Chondrocyte (in vitro differentiated cells): ENCODE measurements at regions not wholly inside any gene's neighbourhood (a gene's known extent, or its start where the extent isn't known, plus 50 kb on each side); places are given as distances from the start of the nearest gene placed in this dataset.

Source experiments
- DNase-seq: peaks from one replicate; pipeline ENCODE4 v3.0.0; 2021; ENCODE audit warnings: mixed read lengths, low spot score
- H3K27ac Mint-ChIP-seq: one replicate; pipeline ENCODE4 v1.8.0; 2021; ENCODE audit warnings: mild to moderate bottlenecking, moderate library complexity, mixed read lengths; ENCODE audit not compliant: unreplicated experiment
- H3K27me3 Mint-ChIP-seq: 2 replicates; pipeline ENCODE4 v1.8.0; 2021; ENCODE audit warnings: low read depth, mixed read lengths
- H3K36me3 Mint-ChIP-seq: 2 replicates; pipeline ENCODE4 v1.8.0; 2021; ENCODE audit warnings: low read depth, mixed read lengths
- H3K4me1 Mint-ChIP-seq: 2 replicates; pipeline ENCODE4 v1.8.0; 2021; ENCODE audit warnings: low read depth, mild to moderate bottlenecking, mixed read lengths
- H3K4me3 Mint-ChIP-seq: one replicate; pipeline ENCODE4 v1.8.0; 2021; ENCODE audit warnings: mild to moderate bottlenecking, moderate library complexity, mixed read lengths; ENCODE audit not compliant: unreplicated experiment
- H3K9me3 Mint-ChIP-seq: 2 replicates; pipeline ENCODE4 v1.8.0; 2021; ENCODE audit warnings: low read depth, mixed read lengths
- TF ChIP-seq, protein P1 (sequence below): fragments of 200-600 bp; sonication (generic); IDR thresholded peaks from 2 replicates; pipeline ENCODE4 v1.5.0; 2021; ENCODE audit warnings: antibody characterized with exemption, mild to moderate bottlenecking, moderate library complexity

DNA sequence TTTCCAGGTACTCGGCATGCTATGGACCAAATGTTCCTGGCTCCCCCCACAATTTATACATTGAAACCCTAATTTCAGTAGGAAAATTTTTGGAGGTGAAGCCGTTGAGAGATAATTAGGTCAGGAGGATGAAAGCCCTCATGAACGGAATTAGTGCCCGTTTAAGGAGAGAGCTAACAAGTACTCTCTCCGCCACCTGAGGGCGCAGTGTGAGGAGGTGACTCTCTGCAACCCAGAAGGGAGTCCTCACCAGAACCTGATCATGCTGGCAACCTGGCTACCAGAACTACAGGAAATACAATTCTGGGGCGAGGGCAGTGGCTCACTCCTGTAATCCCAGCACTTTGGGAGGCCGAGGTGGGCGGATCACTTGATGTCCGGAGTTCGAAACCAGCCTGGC is 397.8 kb downstream of the SLITRK5 start:
- no peak overlapping the region for H3K4me3 Mint-ChIP-seq
- no peak for DNase-seq
- peaks cover 3% of the 10 kb centered on the region for H3K9me3 Mint-ChIP-seq
- no peaks in the 10 kb centered on the region for H3K27me3 Mint-ChIP-seq
- no peaks in the 10 kb centered on the region for H3K36me3 Mint-ChIP-seq
- H3K27ac Mint-ChIP-seq, result no peak overlapping the region
- TF ChIP-seq, protein P1, sequence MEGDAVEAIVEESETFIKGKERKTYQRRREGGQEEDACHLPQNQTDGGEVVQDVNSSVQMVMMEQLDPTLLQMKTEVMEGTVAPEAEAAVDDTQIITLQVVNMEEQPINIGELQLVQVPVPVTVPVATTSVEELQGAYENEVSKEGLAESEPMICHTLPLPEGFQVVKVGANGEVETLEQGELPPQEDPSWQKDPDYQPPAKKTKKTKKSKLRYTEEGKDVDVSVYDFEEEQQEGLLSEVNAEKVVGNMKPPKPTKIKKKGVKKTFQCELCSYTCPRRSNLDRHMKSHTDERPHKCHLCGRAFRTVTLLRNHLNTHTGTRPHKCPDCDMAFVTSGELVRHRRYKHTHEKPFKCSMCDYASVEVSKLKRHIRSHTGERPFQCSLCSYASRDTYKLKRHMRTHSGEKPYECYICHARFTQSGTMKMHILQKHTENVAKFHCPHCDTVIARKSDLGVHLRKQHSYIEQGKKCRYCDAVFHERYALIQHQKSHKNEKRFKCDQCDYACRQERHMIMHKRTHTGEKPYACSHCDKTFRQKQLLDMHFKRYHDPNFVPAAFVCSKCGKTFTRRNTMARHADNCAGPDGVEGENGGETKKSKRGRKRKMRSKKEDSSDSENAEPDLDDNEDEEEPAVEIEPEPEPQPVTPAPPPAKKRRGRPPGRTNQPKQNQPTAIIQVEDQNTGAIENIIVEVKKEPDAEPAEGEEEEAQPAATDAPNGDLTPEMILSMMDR, result no peak
- H3K4me1 Mint-ChIP-seq, result peaks cover 16% of the 10 kb centered on the region

DNA sequence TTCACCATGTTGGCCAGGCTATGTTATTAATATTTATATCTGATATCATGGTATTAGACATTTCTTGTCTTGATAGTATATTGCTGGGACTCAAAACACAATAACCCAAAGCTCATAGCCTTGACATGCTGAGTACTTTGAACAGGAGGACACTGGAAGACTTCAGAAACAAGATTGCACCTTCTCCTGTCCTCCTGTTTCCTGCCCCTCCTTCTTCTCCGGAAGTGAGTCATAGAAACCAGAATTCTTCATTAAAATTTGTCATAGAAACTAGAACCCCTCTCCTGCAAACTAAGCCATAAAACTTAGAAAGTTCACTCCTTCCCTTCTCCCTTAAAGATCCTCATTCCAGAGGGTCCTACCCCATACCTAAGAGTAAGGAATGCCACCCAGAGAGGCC is 400.2 kb downstream of the SLITRK5 start:
- Mint-ChIP-seq H3K4me1 (peaks cover 7% of the 10 kb centered on the region), H3K4me3 (no peak overlapping the region), H3K27ac (no peak overlapping the region), H3K27me3 (no peaks in the 10 kb centered on the region), H3K36me3 (no peaks in the 10 kb centered on the region), H3K9me3 (no peaks in the 10 kb centered on the region)
- TF ChIP-seq, protein P1, result no peak
- DNase-seq, result no peak

DNA sequence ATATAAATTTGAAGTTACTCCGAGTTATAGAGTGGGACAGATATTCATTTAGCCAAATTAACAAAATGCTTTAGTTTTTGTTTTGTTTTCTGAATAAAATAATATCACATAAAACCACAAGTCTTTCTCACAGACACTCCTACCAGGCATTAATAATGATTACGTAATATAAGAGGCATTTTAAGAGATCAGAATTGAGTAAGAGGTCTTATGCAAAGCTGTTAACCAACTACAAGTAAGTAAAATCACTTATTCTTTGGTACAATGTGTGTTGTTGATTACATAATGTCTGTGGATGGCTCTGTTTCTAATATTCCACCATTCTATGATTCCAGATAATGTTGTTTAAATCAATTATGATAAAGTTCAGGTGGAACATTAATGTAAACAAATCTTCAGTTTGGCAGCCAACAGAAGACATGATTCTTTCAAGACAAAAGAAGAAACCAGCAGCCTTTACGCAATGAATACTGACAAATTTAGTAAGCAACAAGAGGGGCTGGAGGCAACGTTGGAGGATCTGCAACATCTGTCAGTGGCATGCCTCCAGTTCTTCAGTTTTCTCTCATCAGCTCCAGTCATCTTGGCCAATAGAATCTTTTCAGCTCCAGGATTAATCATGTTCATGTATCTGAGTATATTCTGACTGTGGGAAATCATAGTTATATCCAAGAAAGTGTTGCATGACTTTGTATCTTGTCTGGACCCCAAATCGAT is 403.8 kb downstream of the SLITRK5 start:
- no peak overlapping the region for H3K4me3 Mint-ChIP-seq
- H3K36me3 Mint-ChIP-seq, result no peaks in the 10 kb centered on the region
- TF ChIP-seq, protein P1, result no peak
- no peaks in the 10 kb centered on the region for H3K4me1 Mint-ChIP-seq
- no peak overlapping the region for H3K27ac Mint-ChIP-seq
- H3K27me3 Mint-ChIP-seq, result peaks cover 2% of the 10 kb centered on the region
- no peaks in the 10 kb centered on the region for H3K9me3 Mint-ChIP-seq
- no peak for DNase-seq

DNA sequence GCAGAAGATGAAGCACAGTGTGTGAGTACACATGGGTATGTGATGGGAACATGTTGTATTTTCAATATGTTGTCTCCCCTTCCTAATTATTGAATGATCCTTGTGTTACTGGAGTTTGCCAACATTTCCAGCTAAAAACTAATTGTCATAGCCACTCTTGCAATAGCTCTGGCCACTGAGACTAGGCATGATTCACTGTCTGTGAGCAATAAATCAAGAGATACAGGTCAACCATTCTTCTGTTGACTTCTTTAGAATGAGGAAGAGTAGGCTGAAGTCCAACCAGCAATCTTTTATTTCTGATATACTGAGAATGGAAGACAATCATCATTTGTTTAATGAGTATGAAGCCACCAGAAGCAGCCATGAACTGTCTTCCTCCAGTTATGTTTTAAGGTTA is 413.9 kb downstream of the SLITRK5 start:
- DNase-seq, result no peak
- no peak overlapping the region for H3K4me3 Mint-ChIP-seq
- H3K27me3 Mint-ChIP-seq, result no peaks in the 10 kb centered on the region
- no peaks in the 10 kb centered on the region for H3K9me3 Mint-ChIP-seq
- no peaks in the 10 kb centered on the region for H3K4me1 Mint-ChIP-seq
- TF ChIP-seq, protein P1, result no peak
- no peak overlapping the region for H3K27ac Mint-ChIP-seq
- H3K36me3 Mint-ChIP-seq, result no peaks in the 10 kb centered on the region

DNA sequence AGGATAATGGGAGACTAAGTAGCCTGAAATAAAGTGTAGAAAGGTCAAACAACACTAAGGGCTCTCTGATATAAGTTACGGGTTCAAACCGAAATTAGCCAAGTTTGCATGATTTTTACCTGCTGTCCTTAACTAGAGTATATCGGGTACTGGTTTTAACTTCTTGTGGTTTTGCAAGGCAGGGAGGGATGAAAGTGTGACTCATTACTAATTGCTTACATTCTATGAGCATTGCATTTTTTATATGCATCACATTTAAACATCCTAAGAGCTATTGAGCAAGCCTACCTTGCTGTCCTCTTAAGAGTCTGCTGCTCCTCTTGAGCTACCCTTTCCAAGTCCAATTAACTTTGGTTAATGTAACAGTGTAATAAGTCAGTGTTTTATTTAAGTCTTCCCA is 415.4 kb downstream of the SLITRK5 start:
- no peaks in the 10 kb centered on the region for H3K4me1 Mint-ChIP-seq
- no peak for DNase-seq

More for the DNA sequence above, 415.4 kb downstream of the SLITRK5 start:
- no peaks in the 10 kb centered on the region for H3K27me3 Mint-ChIP-seq
- no peaks in the 10 kb centered on the region for H3K36me3 Mint-ChIP-seq
- no peak overlapping the region for H3K27ac Mint-ChIP-seq
- no peak overlapping the region for H3K4me3 Mint-ChIP-seq
- H3K9me3 Mint-ChIP-seq, result no peaks in the 10 kb centered on the region
- TF ChIP-seq, protein P1, result no peak
